SU-DHL-6 (cell line): ENCODE measurements at regions not wholly inside any gene's neighbourhood (a gene's known extent, or its start where the extent isn't known, plus 50 kb on each side); places are given as distances from the start of the nearest gene placed in this dataset.

Experiments
- H2AFZ ChIP-seq: fragments of 200-600 bp; sonication (generic); 2 replicates; pipeline ENCODE4 v1.6.1; 2014; ENCODE audit warnings: low read depth, mild to moderate bottlenecking, moderate library complexity, mixed read lengths, antibody characterized with exemption, low read length; ENCODE audit not compliant: severe bottlenecking
- H3F3A ChIP-seq: fragments of 200-600 bp; shearing (Covaris generic); 2 replicates; pipeline ENCODE4 v1.6.0; 2016; ENCODE audit warnings: antibody characterized with exemption, mild to moderate bottlenecking; ENCODE audit not compliant: insufficient read depth
- H3K27ac ChIP-seq: fragments of 200-600 bp; sonication (generic); 2 replicates; pipeline ENCODE4 v1.5.1; 2016; ENCODE audit warnings: low read depth, mild to moderate bottlenecking, low read length, moderate library complexity, mixed read lengths
- H3K27me3 ChIP-seq: fragments of 200-600 bp; sonication (generic), shearing (Covaris generic); 2 replicates; pipeline ENCODE4 v1.6.0; 2014; ENCODE audit warnings: mild to moderate bottlenecking, low read length
- H3K36me3 ChIP-seq: fragments of 200-600 bp; sonication (generic); 2 replicates; pipeline ENCODE4 v1.6.1; 2014; ENCODE audit warnings: mild to moderate bottlenecking, low read length, mixed read lengths
- H3K4me2 ChIP-seq: fragments of 300-600, 200-600 bp; shearing (Covaris generic), sonication (generic); 2 replicates; pipeline ENCODE4 v1.6.0; 2014; ENCODE audit warnings: low read length, low read depth, mild to moderate bottlenecking; ENCODE audit not compliant: poor library complexity, severe bottlenecking
- H3K4me3 ChIP-seq: fragments of 200-600 bp; sonication (generic); 2 replicates; pipeline ENCODE4 v1.5.1; 2014; ENCODE audit warnings: antibody characterized with exemption, low read length, mild to moderate bottlenecking, mixed read lengths; ENCODE audit not compliant: insufficient read depth, poor library complexity, severe bottlenecking
- H3K79me2 ChIP-seq: fragments of 200-600 bp; sonication (generic); 2 replicates; pipeline ENCODE4 v1.6.1; 2014; ENCODE audit warnings: mild to moderate bottlenecking, low read length, moderate library complexity; ENCODE audit not compliant: insufficient read depth
- H3K9ac ChIP-seq: fragments of 200-600 bp; sonication (generic); 2 replicates; pipeline ENCODE4 v1.7.0; 2014; ENCODE audit warnings: mild to moderate bottlenecking, low read length
- H3K9me2 ChIP-seq: fragments of 200-600 bp; sonication (generic); replicated peaks from 2 replicates; pipeline ENCODE4 v1.6.1; 2014; ENCODE audit warnings: low read length; ENCODE audit not compliant: insufficient read depth
- H3K9me3 ChIP-seq: fragments of 200-600 bp; sonication (generic); 2 replicates; pipeline ENCODE4 v1.6.1; 2014; ENCODE audit warnings: low read length, mixed read lengths; ENCODE audit not compliant: insufficient read depth
- H4K20me1 ChIP-seq: fragments of 200-600 bp; sonication (generic); 2 replicates; pipeline ENCODE4 v1.6.1; 2014; ENCODE audit warnings: low read depth, mild to moderate bottlenecking, antibody characterized with exemption, low read length, moderate library complexity, mixed read lengths
- CTCF ChIP-seq: fragments of 200-600 bp; sonication (generic); IDR thresholded peaks from one replicate; pipeline ENCODE4 v1.5.1; 2017; ENCODE audit warnings: antibody characterized with exemption, mild to moderate bottlenecking, low read length, moderate library complexity; ENCODE audit not compliant: insufficient read depth, poor library complexity, severe bottlenecking
- EZH2phosphoT487 ChIP-seq: fragments of 200-600 bp; sonication (generic), shearing (Covaris generic); conservative IDR thresholded peaks from 2 replicates; pipeline ENCODE4 v1.6.1; 2018; ENCODE audit warnings: mild to moderate bottlenecking, antibody characterized with exemption, low read length, moderate library complexity, mixed read lengths

DNA sequence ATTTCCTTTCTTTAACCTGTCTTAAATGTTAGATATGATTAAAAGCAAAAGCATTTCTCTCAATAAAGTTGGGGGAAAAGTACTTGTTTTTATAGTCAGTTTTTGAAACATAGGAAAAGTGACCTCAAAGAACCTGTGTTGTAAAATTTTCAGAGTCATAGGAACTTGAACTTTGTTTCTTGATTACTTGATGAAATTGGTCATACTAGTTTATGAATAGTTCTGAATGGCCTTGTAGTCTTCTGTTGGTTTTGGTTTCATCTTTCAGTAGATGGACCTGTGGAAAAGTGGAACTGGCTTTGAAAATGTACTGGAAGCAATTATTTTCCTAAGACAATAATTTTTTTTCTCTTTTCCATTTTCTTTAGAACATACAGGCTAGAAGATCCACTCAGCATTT, 222.2 kb upstream of the NUDT6 start:
- no peak overlapping the region for H3K9ac ChIP-seq
- H2AFZ ChIP-seq: no peak overlapping the region
- no peaks in the 10 kb centered on the region for H3K9me3 ChIP-seq
- H3F3A ChIP-seq: no peaks in the 10 kb centered on the region
- no peaks in the 10 kb centered on the region for H4K20me1 ChIP-seq
- H3K79me2 ChIP-seq: no peaks in the 10 kb centered on the region
- H3K4me2 ChIP-seq: no peak overlapping the region
- H3K4me3 ChIP-seq: no peak overlapping the region
- no peaks in the 10 kb centered on the region for H3K36me3 ChIP-seq
- H3K9me2 ChIP-seq: no peaks in the 10 kb centered on the region
- no peak overlapping the region for H3K27ac ChIP-seq
- no peaks in the 10 kb centered on the region for H3K27me3 ChIP-seq
- TF ChIP-seq CTCF: no peak
- TF ChIP-seq EZH2phosphoT487: no peak

DNA sequence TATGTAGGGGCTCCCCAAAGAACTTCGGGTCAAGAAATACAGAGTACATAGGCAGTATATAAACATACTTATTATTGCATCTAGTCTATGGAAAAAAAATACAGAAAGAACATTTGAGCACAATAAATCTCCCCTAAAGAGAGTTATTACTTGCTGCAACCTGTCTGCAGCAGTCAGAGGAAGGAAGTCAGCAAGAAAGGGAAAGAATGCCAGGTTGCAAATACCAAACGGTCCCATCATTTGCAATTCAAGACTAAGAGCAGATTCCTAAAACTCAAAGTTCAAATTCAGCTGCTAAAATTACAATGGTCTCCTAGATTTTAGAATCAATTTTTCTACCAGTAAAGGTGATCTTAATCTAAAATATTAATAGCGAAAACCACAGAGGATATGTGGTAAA, 236.2 kb upstream of the NUDT6 start:
- Histone ChIP-seq H3K9me3 (no peaks in the 10 kb centered on the region), H3K4me3 (no peak overlapping the region), H3K4me2 (no peak overlapping the region), H3K79me2 (no peaks in the 10 kb centered on the region), H3F3A (no peaks in the 10 kb centered on the region), H2AFZ (no peak overlapping the region), H3K9me2 (no peaks in the 10 kb centered on the region), H3K36me3 (no peaks in the 10 kb centered on the region), H3K27ac (no peak overlapping the region), H3K27me3 (no peaks in the 10 kb centered on the region), H3K9ac (no peak overlapping the region), H4K20me1 (no peaks in the 10 kb centered on the region)
- TF ChIP-seq EZH2phosphoT487 (no peak), CTCF (no peak)

- Histone ChIP-seq H3K79me2 (no peaks in the 10 kb centered on the region), H3K9me2 (no peaks in the 10 kb centered on the region), H3K27ac (no peak overlapping the region), H3K4me2 (no peak overlapping the region), H3K9me3 (no peaks in the 10 kb centered on the region), H3K4me3 (no peak overlapping the region), H2AFZ (no peak overlapping the region), H3F3A (no peaks in the 10 kb centered on the region), H4K20me1 (no peaks in the 10 kb centered on the region), H3K27me3 (no peaks in the 10 kb centered on the region), H3K36me3 (no peaks in the 10 kb centered on the region), H3K9ac (no peak overlapping the region)
- TF ChIP-seq EZH2phosphoT487 (no peak), CTCF (no peak)
These were observed 237.1 kb upstream of the NUDT6 start for GRCh38 chr4:123159479-123159878.

- no peak overlapping the region for H3K4me2 ChIP-seq
- H2AFZ ChIP-seq: no peak overlapping the region
- no peaks in the 10 kb centered on the region for H3K9me2 ChIP-seq
- H3K9ac ChIP-seq: no peak overlapping the region
- no peaks in the 10 kb centered on the region for H3K27me3 ChIP-seq
- no peaks in the 10 kb centered on the region for H3K36me3 ChIP-seq
- H3K27ac ChIP-seq: no peak overlapping the region
- H3K9me3 ChIP-seq: no peaks in the 10 kb centered on the region
- no peaks in the 10 kb centered on the region for H3K79me2 ChIP-seq
- H3F3A ChIP-seq: no peaks in the 10 kb centered on the region
- H4K20me1 ChIP-seq: no peaks in the 10 kb centered on the region
- no peak overlapping the region for H3K4me3 ChIP-seq
- TF ChIP-seq CTCF: no peak
- no peak for TF ChIP-seq EZH2phosphoT487
These were observed 233.7 kb upstream of the SPRY1 start for GRCh38 chr4:123162859-123163258.
